GM19023 (cell line): ENCODE measurements at regions not wholly inside any gene's neighbourhood (a gene's known extent, or its start where the extent isn't known, plus 50 kb on each side); places are given as distances from the start of the nearest gene placed in this dataset.
"Not testable (repeated sequence)": the region's sequence is repeated elsewhere in the genome, so short reads cannot be mapped to it uniquely, and the experiment has no call there.

Source experiments
- ATAC-seq: cut with Tn5 transposase; IDR thresholded peaks from one replicate; pipeline ENCODE4 v1.9.1; 2021; ENCODE audit warnings: mild to moderate bottlenecking, moderate library complexity; ENCODE audit not compliant: unreplicated experiment

DNA sequence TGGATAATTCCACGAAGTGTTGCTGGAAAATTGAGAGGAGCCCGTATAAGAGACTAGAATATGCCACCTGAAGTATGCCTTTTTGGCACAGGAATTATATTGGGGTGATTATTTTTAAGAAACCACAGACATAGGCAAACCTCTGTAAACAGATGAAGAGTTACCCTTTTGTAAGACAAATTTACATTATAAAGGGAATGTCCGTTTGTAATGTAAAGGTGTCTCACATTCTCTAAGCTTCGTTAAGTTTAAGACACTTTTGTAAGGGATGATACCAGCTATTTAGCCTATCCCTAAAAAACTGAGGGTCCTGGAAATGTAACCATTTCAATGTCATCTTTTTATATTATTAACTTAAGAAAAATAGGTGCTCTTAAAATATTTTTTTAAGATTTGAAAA lies 432.8 kb upstream of the SYT4 start:
- ATAC-seq, result no peak

DNA sequence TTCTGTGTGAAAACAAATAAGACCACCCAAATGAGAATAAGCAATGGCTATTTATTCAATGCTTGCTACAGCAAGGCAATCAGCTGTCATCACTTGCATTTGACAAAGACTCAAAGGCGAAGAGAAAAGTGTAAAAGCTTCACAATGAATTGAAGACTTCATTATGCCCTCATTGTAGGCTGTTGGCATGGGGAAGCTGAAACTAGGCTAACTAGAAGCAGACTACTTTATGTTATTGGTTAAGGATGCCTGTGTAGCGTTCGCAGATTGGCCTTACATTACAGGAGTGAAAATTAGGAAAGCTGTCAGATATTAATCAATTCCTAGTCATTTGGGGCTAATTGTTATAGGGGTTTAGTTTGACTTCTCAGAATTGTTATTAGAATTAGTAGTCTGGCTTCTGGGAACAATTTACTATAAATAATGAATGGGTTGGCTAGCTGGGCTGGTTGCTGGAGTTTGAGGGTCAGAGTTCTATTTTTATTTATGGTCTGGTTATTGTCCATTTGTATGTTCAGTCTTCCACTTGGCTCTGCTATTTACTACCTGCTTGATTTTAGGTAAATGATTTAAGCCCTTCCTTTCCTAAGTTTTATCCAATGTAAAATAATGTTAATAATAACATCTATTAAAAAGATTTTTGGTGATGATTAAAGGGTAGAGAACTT lies 437.2 kb upstream of the SYT4 start:
- ATAC-seq, result no peak

DNA sequence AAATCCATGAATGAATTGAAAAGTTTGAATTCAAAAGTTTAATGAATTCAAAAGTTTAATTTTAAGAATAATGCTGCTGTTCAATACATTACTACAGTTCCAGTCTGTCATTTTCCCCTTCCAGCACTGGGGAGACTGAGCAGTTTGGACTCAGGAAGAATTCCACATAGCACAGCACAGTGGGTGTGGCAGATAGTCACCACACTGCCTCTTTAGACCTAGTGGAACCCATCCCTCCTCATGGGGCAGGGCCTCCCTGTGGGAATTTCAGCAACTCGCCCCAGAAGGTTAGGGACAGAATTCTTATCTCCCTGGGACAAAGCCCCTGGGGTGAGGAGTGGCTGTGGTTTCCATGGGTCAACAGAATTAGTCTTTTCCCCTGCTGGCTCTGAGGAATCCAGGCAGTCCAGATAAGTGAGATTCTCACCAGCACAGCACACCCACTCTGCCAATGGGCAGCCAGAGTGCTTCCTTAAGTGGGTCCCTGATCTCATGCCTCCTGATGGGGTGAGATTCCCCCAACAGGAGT lies 442.0 kb upstream of the SYT4 start:
- ATAC-seq, result no peak

DNA sequence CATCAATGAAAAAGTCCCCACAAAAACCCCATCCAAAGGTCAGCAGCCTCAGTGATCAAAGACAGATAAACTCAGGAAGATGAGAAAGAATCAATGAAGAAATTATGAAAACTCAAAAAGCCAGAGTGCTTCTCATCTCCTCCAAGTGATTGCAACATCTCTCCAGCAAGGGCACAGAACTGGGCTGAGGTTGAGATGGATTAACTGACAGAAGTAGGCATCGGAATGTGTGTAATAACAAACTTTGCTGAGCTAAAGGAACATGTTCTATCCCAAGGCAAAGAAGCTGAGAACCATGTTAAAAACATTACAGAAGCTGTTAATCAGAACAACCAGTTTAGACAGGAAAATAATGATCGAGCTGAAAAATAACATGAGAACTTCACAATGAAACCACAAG lies 442.8 kb upstream of the SYT4 start:
- no peak for ATAC-seq

DNA sequence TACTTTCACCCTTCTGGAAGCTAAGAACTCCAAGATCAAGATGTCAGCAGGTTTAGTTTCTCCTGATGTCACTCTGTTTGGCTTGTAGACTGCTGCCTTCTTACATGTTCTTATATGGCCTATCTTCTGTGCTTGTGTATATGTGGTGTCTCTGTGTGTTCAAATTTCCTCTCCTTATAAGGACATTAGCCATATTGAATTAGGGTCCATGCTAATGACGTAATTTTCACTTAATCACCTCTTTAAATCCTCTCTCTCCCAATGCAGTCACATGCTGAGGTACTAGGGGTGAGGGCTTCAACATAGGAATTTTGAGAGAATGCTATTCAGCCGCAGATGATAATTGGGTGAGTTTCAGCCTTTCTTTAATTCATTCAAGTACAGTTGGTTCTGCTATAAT lies 458.3 kb upstream of the SYT4 start:
- no peak for ATAC-seq

DNA sequence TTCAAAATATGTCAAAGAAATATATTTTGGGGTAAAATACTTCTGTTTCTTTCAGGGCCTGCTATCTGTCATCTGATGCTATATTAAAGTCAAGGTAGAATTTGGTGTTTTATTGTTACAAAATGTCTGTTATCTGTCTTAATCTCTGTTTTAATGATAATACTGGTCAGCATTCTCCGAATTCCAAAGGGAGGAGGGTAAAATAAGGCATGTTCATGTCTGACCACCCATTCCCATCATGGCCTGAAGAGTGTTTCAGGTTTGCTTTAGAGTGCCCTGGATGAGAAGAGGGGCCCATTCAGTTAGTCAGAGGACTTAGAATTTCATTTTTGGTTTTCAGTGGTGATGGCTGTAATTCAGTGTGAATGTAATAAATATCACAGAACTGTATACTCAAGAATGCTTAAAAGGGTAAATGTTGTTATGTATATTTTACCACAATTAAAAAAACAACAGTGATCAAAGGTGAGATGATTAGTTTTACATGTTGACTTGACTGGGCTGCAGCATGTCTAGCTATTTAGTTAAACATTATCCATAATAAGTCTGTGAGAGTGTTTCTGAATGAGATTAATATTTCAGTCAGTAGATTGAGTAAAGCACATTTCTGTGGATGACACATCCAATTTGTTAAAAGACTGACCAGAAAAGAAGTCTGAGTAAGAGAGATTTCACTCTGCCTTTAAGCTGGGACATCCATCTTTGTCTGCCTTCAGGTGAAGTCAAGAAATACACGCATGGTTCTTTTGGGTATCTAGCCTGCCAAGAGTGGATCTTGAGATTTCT lies 467.9 kb upstream of the SYT4 start:
- no peak for ATAC-seq

DNA sequence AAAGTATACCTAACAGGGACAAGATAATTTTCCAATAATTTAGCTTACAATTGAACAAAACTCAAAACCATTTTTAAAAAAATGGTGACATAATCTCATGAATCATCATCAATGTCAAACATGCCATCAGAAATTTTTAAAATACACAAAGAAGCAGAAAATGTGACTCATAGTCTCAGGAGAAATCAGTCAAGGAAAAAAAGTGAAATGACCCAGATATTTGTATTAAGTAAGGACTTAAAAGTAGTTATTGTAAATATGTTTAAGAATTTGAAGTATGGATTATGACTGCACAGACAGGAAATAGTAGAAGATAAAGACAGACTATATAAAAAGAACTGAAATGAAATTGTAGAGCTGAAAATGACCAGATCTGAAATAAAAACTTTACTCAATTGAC lies 473.9 kb upstream of the SYT4 start:
- no peak for ATAC-seq

DNA sequence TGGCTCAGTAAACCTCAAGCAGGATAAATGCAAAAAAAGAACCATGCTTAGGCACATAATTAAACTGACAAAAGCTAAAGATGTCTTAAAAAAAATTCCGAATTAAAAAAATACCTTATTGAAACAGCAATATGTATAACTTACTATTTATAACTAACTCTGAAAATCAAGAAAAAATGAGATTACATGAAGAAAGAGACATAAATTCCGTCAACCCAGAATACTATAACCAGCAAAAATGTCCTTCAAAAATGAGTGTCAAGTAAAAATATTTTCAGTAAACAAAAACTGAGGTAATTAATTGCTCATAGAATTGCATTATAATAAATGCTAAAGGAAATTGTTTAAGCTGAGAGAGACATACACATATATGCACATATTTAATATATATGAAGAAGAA lies 474.5 kb upstream of the SYT4 start:
- ATAC-seq, result no peak

DNA sequence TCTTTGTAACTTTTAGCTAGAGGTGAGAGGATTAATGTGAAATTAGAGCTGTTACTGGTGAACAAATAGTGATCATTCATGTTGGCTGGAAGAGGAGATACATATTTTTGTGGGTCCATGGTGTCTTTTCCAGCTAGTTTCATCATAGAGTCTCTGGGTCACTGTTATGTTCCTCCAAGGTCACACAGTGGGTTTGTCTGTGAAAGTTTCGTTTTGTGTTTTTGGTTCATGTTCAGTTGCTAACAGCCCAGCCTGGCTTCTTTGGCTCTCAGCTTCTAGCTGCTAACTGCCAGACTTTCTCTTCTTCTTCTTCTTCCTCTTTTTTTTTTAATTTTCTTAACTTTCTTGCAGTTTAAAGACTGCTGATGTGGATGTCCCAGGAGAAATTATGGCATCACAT lies 480.0 kb upstream of the SYT4 start:
- ATAC-seq, result no peak

DNA sequence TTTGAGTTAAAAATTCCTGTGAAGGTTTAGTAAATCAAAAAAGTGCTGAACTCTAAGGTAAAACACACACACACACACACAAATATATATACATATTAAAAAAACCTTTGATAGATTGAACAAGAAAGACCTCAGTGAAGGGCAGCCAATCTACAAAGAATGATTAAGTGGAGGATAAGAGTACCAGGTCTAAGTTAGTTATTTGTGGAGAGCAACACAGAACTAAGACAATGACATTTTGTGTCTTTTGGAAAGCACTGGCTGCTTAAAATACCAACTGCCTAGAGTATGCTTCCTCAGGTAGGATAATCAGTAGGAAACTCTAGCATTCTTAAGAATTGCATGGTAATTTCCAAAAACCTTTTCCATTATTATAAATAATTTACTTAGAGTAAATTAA lies 481.4 kb upstream of the SYT4 start:
- no peak for ATAC-seq

DNA sequence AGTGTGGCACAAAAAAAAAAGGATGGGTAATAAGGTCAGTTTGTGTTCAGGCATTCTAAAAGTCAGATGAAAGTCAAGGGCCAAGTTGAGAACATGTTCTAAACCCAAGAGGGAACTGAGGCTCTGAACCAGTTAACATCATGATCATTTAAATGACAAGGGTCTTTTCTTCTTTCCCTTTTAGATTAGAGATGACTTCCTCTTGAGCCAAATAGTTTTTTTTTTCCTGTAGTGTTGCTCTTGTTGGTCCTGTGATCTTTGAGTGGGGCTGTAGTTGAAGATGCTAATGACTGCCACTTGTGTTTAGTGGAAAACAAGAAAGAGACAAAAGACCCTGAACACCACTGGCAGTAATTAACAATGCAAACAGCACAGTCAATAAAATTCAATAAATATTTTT lies 482.7 kb upstream of the SYT4 start:
- ATAC-seq, result no peak

DNA sequence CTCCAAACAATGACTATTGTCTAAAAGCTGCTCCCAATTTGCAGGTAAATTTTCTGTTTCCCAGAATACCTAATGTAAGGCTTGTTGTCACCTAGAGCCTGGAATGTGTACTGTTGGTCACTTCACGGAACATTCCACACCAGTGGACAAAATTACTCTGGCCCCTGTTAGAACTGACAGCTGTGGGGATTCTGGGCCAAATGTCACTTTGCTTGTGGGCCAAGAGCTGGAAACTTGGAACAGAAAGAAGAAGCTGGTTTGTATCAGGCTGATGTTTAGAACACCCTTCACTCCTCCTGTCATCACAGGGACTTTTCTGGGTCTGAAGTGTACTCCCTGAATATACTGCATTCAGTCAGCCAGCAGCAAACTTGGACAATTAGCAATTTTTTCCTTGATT lies 495.6 kb upstream of the SYT4 start:
- ATAC-seq, result no peak

DNA sequence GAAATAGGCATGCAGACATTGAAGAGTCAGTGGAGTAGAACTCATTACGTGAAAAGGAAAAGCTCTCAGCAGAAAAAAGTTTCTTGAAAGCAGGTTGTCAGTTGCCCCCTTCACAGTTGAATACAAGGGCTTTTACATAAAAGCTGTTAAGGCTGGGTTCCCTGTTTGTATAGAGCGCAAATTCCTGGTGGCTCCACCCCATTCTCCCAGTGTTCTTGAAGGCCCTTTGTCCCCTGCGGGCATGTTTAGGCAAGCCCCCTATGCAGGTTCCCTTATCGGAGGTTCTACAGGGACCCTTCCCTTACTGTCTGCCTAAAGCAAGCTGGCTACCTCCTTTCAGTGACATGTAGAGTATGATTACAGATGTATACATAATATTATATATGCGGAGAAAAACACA lies 497.2 kb upstream of the SYT4 start:
- no peak for ATAC-seq

DNA sequence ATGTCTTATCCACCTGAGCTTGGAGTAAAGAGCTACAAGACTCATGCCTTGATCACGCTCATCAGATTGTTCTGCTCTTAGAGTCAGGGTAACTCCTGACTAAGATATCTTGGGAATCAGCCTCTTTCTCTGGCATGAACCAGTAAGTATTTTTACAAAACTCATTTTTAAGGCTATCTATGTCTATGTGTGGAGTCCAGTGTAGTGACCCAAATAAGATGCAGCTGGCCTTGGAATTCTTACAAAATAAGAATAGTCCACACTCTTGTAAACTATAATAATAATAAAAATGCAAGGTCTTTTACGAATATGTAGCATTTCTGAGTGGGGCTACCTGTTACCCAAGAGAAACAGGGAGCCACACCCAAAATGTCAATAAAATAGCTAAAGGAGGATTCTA lies 498.3 kb upstream of the SYT4 start:
- ATAC-seq, result no peak

DNA sequence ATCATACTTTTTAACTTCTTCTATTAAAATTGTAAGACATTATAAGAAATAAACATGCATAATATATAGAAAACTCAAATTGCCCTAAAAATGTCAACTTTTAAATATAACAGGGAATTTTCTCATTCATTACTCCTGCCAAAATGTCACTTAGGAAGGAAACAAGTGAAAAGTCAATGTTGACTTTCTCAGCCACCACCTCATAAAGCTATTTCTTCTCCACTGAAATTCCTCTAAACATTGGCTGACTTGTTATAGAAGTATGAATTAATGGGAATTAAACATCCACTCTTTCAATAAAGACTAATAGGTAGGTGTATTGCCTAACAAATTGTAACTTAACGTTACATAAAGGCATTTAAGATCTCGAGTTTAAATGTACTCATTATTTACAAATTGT lies 499.7 kb upstream of the SYT4 start:
- ATAC-seq, result no peak

DNA sequence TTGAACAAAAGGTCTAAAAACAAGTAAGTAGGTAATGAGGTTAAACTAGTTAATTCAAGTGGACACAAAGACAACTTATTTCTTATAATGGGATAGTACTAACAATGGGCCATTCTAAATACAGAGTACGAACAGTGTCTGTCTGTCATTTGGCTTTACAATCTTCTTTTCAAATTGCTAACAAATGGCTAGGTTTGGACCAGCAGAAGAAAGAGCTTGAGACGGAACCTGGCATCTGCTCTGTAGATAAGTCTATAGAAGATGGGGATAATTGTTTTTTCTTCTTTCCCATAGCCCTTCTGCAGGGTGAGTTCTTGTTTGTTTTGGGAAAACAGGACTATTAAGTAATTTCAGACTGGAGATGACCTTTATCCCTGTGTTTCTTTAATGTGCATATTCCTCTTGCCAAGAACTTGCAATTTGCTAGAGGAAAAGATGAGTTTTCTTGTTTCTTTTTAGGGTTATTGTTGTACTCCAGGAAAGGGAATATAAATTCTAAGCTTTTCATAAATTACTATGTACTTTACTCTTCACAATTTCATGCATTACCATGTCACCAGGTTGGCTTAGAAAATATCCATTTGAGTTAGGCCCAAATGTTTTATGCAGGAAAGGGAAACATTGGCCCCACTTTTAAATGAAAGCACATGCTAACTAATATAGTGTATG lies 500.5 kb upstream of the SYT4 start:
- ATAC-seq, result no peak

DNA sequence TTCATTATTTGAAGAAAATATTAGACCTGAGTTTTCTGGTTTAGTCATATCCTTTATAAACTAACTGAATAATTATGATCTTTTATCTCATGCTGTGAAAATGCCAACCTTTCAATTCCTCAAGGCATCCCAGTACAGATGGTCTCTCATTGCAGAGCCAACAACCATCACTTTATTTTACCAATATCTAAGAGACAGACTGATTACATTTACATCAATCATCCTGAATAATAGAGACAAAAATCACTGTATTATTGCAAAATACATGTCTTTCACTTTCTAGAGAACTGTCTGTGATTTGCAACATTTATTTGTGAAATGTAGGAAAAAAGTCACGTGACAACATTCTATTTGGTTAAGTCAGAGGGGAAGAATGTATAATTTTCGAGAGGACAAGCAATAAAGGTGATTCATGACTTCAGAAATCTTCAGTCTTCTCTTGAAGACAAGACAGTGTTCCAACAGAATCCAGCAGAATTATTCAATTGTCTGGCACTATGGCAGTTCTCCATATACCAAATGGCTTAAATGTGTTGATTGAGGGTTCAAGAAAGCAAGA lies 503.6 kb upstream of the SYT4 start:
- ATAC-seq, result no peak

DNA sequence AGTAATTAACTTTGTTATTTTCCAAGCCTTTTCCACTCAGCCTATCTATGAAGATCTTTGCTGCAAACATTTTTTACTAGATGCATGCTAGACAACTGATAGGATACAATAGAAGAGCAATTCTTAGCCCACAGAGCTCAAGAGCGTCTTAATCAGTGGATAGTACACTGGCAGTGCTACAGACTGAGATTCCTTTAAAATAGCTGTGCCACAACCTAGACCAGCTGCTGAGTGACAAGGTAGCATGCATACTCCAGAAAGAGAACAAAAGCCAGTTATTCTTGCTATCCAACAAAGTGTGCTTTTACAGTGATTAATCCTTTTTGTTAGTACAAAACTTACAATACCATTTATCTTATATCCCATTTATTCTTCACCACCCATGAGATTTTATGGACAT lies 507.9 kb upstream of the SYT4 start:
- ATAC-seq, result no peak

DNA sequence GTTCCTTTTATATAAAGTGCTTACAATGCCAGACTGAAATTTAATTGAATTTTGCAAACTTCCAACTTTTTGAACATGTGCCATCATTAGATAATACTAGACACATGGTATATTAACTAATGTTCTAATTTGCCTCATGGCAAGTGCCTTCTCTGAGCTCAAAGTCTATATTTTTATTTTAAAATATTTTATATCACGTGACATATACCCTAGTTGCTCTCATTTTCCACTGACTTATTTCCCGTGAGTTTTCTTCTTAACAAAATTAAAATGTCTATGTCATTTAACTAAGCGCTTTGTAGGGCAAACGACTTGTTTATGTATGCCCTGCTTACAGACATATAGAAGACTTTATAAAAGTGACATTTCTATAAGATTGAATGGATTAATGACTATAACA lies 509.6 kb upstream of the SYT4 start:
- no peak for ATAC-seq

DNA sequence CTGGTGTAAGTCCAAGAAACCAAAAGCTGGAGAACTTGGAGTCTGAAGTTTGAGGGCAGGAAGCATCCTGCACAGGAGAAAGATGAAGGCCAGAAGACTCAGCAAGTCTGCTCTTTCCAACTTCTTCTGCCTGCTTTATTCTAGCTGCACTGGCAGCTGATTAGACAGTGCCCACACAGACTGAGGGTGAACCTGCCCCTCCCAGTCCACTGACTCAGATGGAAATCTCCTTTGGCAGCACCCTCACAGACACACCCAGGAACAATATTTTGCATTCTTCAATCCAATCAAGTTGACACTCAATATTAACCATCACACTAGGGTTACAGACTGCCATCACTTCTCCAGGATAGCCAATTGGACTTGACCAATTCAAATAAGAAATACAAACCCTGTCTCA lies 510.4 kb upstream of the SYT4 start:
- not testable (repeated sequence) for ATAC-seq

DNA sequence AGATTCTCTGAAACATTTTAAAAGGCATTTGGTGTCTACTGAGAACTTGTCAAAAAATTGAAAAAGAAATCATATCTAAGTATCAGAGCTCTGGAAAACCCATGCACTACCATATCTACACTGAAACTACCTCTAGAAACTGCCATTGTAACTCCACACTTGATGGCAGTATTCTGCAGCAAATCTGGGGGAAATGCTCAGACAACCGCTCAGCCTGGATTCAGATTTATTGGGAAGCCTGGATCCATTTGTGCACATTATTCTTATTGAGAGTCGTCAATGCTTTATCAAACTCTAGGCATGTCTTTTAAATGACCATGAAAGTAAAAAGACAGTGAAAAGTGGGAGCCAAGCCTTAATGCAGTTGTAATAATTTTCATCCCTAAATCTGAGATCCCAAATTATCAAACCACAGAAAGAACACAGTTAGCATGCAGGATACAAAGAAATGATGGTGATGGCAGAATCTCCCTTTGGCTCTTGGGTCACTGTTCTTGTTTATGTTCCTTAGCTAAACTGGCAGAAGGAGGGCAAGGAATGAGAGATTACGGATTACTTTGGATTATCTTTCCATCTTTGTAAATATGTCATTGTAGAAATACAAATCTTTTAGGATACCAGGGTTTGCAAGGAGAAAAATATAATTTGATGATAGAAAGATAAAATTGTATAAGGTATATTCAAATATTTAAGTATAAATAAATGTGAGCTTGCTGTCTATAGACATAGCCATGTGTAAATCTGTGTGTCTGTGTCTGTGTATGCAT lies 512.1 kb upstream of the SYT4 start:
- no peak for ATAC-seq
